SK-MEL-5 (cell line): ENCODE measurements at regions not wholly inside any gene's neighbourhood (a gene's known extent, or its start where the extent isn't known, plus 50 kb on each side); places are given as distances from the start of the nearest gene placed in this dataset.

Source experiments
- DNase-seq: peaks from one replicate; pipeline ENCODE4 v3.0.0-alpha.2; 2016; ENCODE audit warnings: low read depth, low spot score
- in situ Hi-C: cut with HindIII; loops from 2 replicates; pipeline ENCODE4 v1.10.0; 2016; ENCODE audit warnings: low sequenced_read_pairs, high pct_unique_total_duplicates, low pct_unique_long_range_greater_than_20kb

GRCh38 chr18:59767732-59768131 lies 70.5 kb upstream of the CCBE1 start:
- in situ Hi-C loops, result no loop called here
- no peak for DNase-seq

- no peak for DNase-seq
- in situ Hi-C loops, result no loop called here
Measured at GRCh38 chr18:59765343-59765742, 68.1 kb upstream of the CCBE1 start.

DNA sequence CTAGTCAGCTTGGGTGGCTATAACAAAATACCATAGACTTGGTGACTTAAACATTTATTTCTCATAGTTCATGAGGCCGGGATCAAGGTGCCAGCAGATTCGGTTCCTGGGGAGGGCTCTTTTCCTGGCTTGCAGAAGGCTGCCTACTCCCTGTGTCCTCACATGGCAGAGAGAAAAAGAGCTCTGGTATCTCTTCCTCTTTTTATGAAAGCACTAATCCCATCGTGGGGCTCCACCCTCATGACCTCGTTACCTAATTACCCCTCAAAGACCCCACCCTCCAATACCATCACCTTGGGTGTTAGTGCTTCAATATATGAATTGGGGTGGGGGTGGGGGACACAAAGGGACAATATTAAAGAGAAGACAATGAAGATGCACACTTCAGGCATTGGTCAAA lies 67.1 kb upstream of the CCBE1 start:
- DNase-seq, result no peak
- in situ Hi-C loops, result no loop called here

- DNase-seq, result no peak
- in situ Hi-C loops, result no loop called here
Measured at GRCh38 chr18:59763541-59764136, 66.4 kb upstream of the CCBE1 start.

GRCh38 chr18:59760619-59761600 lies 63.7 kb upstream of the CCBE1 start:
- in situ Hi-C loops, result no loop called here
- no peak for DNase-seq

GRCh38 chr18:59760212-59760611 lies 63.0 kb upstream of the CCBE1 start:
- in situ Hi-C loops, result no loop called here
- DNase-seq, result no peak

- in situ Hi-C loops, result no loop called here
- DNase-seq, result no peak
Measured at GRCh38 chr18:59758837-59759236, 61.6 kb upstream of the CCBE1 start.

- in situ Hi-C loops, result no loop called here
Measured at GRCh38 chr18:59758106-59758505, 60.9 kb upstream of the CCBE1 start.

DNA sequence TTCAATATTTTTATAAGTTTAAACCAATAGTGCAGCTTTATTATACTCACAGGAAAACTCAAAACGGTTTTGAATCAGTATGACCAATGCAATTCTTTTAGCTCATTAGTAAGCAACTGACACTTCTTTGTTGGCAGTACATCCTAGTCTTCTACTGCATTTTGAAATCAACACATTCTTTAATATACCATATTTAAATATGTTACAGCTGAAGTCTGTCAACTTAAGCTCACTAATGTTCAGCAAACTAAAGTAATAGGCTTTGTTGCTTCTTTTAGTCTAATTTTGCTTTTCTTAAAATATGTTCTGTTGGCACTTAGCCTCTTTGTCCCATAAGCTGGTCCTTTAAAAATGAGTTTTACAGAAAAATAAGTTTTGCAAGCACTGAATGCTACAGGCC lies 55.4 kb upstream of the CCBE1 start:
- in situ Hi-C loops, result no loop called here
- no peak for DNase-seq

More at GRCh38 chr18:59758106-59758505, 60.9 kb upstream of the CCBE1 start:
- no peak for DNase-seq

- in situ Hi-C loops, result no loop called here
- DNase-seq, result no peak
Measured at GRCh38 chr18:59751186-59751585, 54.0 kb upstream of the CCBE1 start.

- no peak for DNase-seq
- in situ Hi-C loops, result no loop called here
Measured at GRCh38 chr18:59748628-59749360, 51.6 kb upstream of the CCBE1 start.
